ENCODE measurements at regions not wholly inside any gene's neighbourhood (a gene's known extent, or its start where the extent isn't known, plus 50 kb on each side); places are given as distances from the start of the nearest gene placed in this dataset.

- Histone ChIP-seq H3K4me2 (no peak overlapping the region), H3K27me3 (no peaks in the 10 kb centered on the region), H3K4me1 (no peaks in the 10 kb centered on the region), H3K27ac (no peak overlapping the region), H4K20me1 (no peaks in the 10 kb centered on the region), H3K4me3 (no peak overlapping the region), H3K36me3 (no peaks in the 10 kb centered on the region), H3K9me3 (replicated peaks in 1 of 11) (no peaks in the 10 kb centered on the region), H3K9ac (no peak overlapping the region)
- no peak for TF ChIP-seq Cebpa-rat (IDR thresholded peaks at IDR 0.05)
Observed at GRCh38 chr2:104321116-104321795, 532.7 kb upstream of the POU3F3 start.

- no peak overlapping the region for H3K4me3 ChIP-seq
- TF ChIP-seq Cebpa-rat (IDR thresholded peaks at IDR 0.05) = no peak
- H3K4me1 ChIP-seq = no peaks in the 10 kb centered on the region
- no peaks in the 10 kb centered on the region for H3K9me3 ChIP-seq (replicated peaks in 1 of 11)
- no peak overlapping the region for H3K4me2 ChIP-seq
- no peak overlapping the region for H3K27ac ChIP-seq
- no peaks in the 10 kb centered on the region for H4K20me1 ChIP-seq
- H3K36me3 ChIP-seq = no peaks in the 10 kb centered on the region
- no peak overlapping the region for H3K9ac ChIP-seq
- H3K27me3 ChIP-seq = no peaks in the 10 kb centered on the region
Observed at GRCh38 chr2:104321796-104322349, 532.0 kb upstream of the POU3F3 start.

- H3K27me3 ChIP-seq = no peaks in the 10 kb centered on the region
- no peak for TF ChIP-seq Cebpa-rat (IDR thresholded peaks at IDR 0.05)
- H3K4me3 ChIP-seq = no peak overlapping the region
- H3K27ac ChIP-seq = no peak overlapping the region
- H3K9ac ChIP-seq = no peak overlapping the region
- H3K4me2 ChIP-seq = peak overlapping the region in 2 of 11 experiments; percentile 22 to 36; a peak in 2 of 22 replicates
- H3K4me1 ChIP-seq = 0 out of 20 replicates have a peak, but pooled peaks cover 0 to 6% (median 0%) of the 10 kb centered on the region in 10 experiments
- H3K36me3 ChIP-seq = no peaks in the 10 kb centered on the region
- no peaks in the 10 kb centered on the region for H3K9me3 ChIP-seq (replicated peaks in 1 of 11)
- H4K20me1 ChIP-seq = no peaks in the 10 kb centered on the region
Observed at GRCh38 chr2:104332731-104333130, 521.2 kb upstream of the POU3F3 start.

- no peaks in the 10 kb centered on the region for H3K36me3 ChIP-seq
Observed at GRCh38 chr2:104337869-104338268, 516.0 kb upstream of the POU3F3 start.

GRCh38 chr2:104340162-104340561 is 513.8 kb upstream of the POU3F3 start:
- H3K9ac ChIP-seq = no peak overlapping the region
- TF ChIP-seq Cebpa-rat (IDR thresholded peaks at IDR 0.05) = no peak
- H3K27me3 ChIP-seq = no peaks in the 10 kb centered on the region
- H3K4me1 ChIP-seq = no peaks in the 10 kb centered on the region
- no peaks in the 10 kb centered on the region for H4K20me1 ChIP-seq
- no peak overlapping the region for H3K4me3 ChIP-seq
- no peak overlapping the region for H3K27ac ChIP-seq
- no peak overlapping the region for H3K4me2 ChIP-seq
- no peaks in the 10 kb centered on the region for H3K9me3 ChIP-seq (replicated peaks in 1 of 11)
- H3K36me3 ChIP-seq = no peaks in the 10 kb centered on the region

More at GRCh38 chr2:104337869-104338268, 516.0 kb upstream of the POU3F3 start:
- Histone ChIP-seq H3K9me3 (replicated peaks in 1 of 11) (no peaks in the 10 kb centered on the region), H3K4me1 (0 out of 20 replicates have a peak, but pooled peaks cover 0 to 1% (median 0%) of the 10 kb centered on the region in 10 experiments), H3K4me2 (no peak overlapping the region), H3K27ac (no peak overlapping the region), H3K27me3 (no peaks in the 10 kb centered on the region), H3K4me3 (no peak overlapping the region), H4K20me1 (no peaks in the 10 kb centered on the region), H3K9ac (no peak overlapping the region)
- no peak for TF ChIP-seq Cebpa-rat (IDR thresholded peaks at IDR 0.05)

- no peak overlapping the region for H3K9ac ChIP-seq
- no peak overlapping the region for H3K27ac ChIP-seq
- H3K4me1 ChIP-seq = no peaks in the 10 kb centered on the region
- H3K9me3 ChIP-seq (replicated peaks in 1 of 11) = no peaks in the 10 kb centered on the region
- H4K20me1 ChIP-seq = no peaks in the 10 kb centered on the region
- no peaks in the 10 kb centered on the region for H3K27me3 ChIP-seq
- no peak overlapping the region for H3K4me2 ChIP-seq
- no peak overlapping the region for H3K4me3 ChIP-seq
- no peak for TF ChIP-seq Cebpa-rat (IDR thresholded peaks at IDR 0.05)
- no peaks in the 10 kb centered on the region for H3K36me3 ChIP-seq
Observed at GRCh38 chr2:104340879-104341828, 512.8 kb upstream of the POU3F3 start.

- no peak overlapping the region for H3K4me3 ChIP-seq
- H3K4me2 ChIP-seq = no peak overlapping the region
- no peaks in the 10 kb centered on the region for H3K27me3 ChIP-seq
- H4K20me1 ChIP-seq = no peaks in the 10 kb centered on the region
- no peaks in the 10 kb centered on the region for H3K9me3 ChIP-seq (replicated peaks in 1 of 11)
- H3K36me3 ChIP-seq = no peaks in the 10 kb centered on the region
- TF ChIP-seq Cebpa-rat (IDR thresholded peaks at IDR 0.05) = no peak
- no peak overlapping the region for H3K9ac ChIP-seq
- no peaks in the 10 kb centered on the region for H3K4me1 ChIP-seq
- H3K27ac ChIP-seq = no peak overlapping the region
Observed at GRCh38 chr2:104344306-104344705, 509.6 kb upstream of the POU3F3 start.

- no peak overlapping the region for H3K4me2 ChIP-seq
- H3K9me3 ChIP-seq (replicated peaks in 1 of 11) = no peaks in the 10 kb centered on the region
- no peaks in the 10 kb centered on the region for H3K27me3 ChIP-seq
- H3K4me1 ChIP-seq = peaks cover 0 to under 1% (median under 1%) of the 10 kb centered on the region in 10 experiments; a peak in 9 of 20 replicates
- TF ChIP-seq Cebpa-rat (IDR thresholded peaks at IDR 0.05) = no peak
- no peaks in the 10 kb centered on the region for H4K20me1 ChIP-seq
- no peak overlapping the region for H3K4me3 ChIP-seq
- H3K36me3 ChIP-seq = no peaks in the 10 kb centered on the region
- H3K27ac ChIP-seq = no peak overlapping the region
- H3K9ac ChIP-seq = no peak overlapping the region
Observed at GRCh38 chr2:104344985-104345384, 508.9 kb upstream of the POU3F3 start.

- Histone ChIP-seq H3K9me3 (replicated peaks in 1 of 11) (no peaks in the 10 kb centered on the region), H3K36me3 (no peaks in the 10 kb centered on the region), H3K27ac (no peak overlapping the region), H4K20me1 (no peaks in the 10 kb centered on the region), H3K4me2 (no peak overlapping the region), H3K9ac (no peak overlapping the region), H3K27me3 (no peaks in the 10 kb centered on the region), H3K4me1 (peaks cover 0 to 6% (median 4%) of the 10 kb centered on the region in 10 experiments; a peak in 3 of 20 replicates), H3K4me3 (no peak overlapping the region)
- TF ChIP-seq Cebpa-rat (IDR thresholded peaks at IDR 0.05) = no peak
Observed at GRCh38 chr2:104358122-104358521, 495.8 kb upstream of the POU3F3 start.

Measured in BLaER1 treated with 17β-estradiol and CSF1 and Interleukin-3, amounts not matched to agents 10 nM and 100 nM (cell line).